ENCODE measurements at regions not wholly inside any gene's neighbourhood (a gene's known extent, or its start where the extent isn't known, plus 50 kb on each side); places are given as distances from the start of the nearest gene placed in this dataset.
A peak's percentile ranks its signal among the peaks of the same experiment; 100 is the strongest.

DNA sequence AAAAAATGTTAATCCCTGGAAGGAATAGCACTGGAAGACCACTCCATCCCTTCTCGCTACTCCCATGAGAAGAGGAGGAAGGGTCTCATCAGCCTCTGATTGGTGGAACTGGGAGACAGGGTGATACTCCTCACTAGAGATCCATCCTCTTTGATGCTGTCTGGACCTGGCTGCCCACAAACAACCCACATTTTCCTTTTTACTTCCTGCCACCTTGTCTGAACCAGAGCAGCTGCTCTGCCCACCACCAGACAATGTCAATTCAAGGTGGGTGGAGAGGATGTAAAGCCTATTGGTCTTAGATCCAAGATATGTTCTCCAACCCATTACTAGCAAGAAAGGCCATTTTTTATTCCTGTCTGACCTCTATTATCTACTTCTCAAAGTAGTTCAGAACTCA, 246.9 kb upstream of the TANK start:
- no peak for DNase-seq (ENCODE audit: low spot score)

DNA sequence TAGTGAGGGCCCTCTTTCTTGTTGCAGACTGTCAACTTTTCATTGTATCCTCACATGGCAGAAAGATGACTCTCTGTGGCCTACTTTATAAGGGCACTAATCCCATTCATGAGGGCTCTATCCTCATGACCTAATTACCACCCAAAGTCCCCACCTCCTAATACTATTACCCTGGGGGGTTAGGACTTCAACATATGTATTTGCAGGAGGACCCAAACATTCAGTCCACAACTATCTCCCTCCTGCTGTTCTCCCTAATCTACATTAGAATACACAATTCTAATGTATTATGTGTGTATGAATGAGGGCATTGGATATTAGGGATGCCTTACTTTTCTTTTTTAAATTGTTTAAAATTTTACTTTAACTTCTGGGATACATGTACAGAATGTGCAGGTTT, 246.0 kb upstream of the TANK start:
- DNase-seq (ENCODE audit: low spot score): no peak

DNA sequence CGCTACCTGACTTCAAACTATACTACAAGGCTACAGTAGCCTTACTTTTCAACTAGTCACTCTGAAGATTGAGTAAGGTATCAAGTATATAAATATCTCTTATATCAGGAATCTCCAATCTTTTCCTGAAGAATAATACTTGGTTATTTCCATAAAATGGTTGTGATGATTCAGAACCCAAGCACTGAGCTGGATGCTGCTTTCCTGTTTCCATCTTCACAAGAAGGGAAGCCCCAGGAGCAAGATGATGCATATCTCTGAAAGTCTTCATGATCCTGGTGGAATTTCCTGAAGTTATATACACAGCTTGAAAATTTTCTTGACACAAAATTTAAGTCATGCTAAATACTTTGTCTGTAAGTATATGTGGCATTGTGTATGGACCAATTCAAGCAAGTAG, 243.9 kb upstream of the TANK start:
- no peak for DNase-seq (ENCODE audit: low spot score)

DNA sequence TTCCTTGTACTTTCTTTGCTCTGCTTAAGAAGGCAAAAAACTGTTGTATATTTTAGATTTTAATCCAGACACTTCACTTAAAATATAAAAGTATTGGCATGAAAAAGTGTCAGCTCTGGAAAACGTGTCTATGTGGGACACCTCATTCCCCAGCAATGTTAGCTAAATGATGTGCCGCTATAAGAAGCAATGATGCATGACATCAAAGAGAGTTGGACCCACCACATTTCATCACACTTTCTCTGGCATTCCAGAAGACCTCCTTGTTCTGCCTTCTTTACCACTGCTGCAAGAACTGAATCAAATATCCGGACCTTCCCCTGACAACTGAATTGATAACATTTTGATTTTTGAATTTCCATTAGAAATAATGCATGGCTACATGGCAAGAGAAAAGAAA, 242.4 kb upstream of the TANK start:
- no peak for DNase-seq (ENCODE audit: low spot score)

DNA sequence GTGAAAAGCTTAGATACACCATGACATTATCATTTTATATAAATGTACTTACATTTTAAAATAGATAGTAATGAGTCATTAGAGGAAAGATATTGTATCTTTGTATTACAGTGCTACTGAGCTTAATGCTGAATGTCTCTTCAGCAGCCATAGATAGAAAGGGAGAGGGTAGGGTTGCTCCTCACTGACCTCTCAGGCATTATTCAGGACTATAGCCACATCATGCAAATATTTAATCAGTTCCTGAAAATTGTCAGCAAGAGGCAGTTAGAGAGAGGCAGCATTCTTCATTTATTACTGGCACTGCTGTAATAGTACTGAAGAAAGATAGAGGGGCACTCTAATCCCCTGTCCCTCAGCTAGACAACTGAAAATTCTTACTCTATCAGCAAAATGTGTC, 242.0 kb upstream of the TANK start:
- no peak for DNase-seq (ENCODE audit: low spot score)

DNA sequence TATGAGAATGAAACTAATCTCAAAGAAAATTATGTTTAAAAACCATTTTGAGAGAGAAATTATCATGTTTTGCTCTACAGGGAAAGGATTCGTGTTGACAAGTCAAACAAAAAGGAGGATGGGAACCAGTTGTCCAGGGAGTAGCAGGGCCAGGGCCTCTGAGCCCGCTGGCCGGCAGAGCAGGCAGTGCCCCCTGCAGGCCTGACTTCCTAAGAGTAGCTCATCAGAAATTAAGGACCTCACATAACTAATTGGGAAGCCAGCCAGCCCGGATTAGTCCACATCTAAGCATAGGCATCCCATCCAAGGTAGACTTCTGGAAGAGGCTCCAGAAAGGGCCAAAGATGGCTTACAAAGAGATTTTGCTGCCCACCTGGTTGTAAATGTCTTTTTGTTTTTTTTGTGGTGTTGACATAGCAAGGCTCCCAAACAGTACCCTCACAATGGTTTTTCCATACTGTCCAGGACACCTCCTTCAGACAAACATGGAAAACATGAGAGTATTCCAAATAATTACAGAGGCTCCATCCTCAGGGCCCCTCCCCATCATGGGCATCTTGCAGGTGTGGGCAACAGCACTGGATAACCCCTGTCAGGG, 241.2 kb upstream of the TANK start:
- DNase-seq (ENCODE audit: low spot score): peak; percentile 36

DNA sequence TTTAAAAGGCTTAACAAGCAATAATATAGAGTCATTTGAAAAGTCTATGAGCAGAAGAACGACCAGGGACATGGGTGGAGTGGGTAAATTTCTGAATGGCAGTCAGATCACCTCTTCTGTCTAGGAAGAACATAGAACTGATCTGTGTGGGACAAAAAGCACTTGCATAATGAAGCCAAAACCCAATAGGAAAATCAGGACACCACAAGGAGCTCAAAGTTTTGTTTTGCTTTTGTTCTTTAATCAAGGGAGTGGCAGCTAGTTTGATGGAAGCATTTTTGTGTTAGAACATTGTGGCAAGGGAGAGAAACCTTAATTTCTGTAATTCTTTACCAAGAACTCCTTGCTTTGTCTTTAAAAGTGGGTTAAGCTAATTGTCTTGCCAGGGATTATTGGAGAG, 240.2 kb upstream of the TANK start:
- DNase-seq (ENCODE audit: low spot score): no peak

DNA sequence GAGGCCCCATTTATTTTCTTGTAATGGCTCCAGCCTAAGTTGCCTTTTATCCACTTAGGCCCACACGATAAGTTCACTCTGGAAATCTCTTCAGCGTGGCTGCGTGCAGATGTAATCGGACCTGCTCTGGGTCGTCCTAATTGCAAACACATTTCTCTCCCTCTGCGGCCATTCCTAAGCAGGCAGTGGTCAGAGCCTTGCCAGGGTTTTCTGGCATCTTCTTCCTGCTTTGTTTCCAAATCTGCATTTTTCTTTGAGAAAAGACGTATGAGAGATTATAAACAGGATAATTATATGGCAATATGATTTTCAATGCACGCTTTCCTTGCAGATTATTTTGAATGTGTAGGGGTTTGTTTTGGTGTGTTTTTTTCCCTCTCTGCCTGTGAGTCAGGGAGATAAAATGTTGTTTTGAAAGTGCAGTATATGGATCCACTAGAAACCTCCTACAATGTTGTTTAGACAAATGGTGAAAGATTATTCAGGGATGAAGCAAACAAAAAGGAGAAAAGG, 239.4 kb upstream of the TANK start:
- DNase-seq (ENCODE audit: low spot score): peak; percentile 78

DNA sequence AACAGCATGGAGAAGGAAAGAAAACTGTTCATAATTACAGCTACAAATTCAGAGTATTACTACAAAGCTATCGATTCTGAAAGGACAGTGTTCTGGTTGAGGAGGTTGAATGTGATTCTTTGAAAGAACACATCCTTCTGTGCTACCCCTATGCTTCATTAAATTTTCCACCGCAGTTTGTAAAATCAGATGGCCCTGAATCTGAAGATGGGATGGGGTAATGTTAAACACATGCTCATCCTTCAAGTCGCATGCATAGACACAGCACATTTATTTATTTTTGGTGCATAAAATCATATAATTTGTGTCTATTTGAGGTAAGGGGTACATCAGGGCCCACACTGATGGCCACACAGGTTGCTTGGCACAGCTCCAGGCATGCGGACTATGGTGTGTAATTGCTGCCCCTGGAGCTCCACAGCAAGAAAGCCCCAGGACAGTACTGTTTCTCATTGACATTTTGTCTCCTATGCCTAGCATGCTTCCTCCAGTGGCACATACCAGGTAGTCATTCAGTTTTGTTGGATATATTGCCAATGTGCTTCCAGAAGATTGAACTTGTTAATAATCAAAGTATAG, 238.8 kb upstream of the TANK start:
- no peak for DNase-seq (ENCODE audit: low spot score)

DNA sequence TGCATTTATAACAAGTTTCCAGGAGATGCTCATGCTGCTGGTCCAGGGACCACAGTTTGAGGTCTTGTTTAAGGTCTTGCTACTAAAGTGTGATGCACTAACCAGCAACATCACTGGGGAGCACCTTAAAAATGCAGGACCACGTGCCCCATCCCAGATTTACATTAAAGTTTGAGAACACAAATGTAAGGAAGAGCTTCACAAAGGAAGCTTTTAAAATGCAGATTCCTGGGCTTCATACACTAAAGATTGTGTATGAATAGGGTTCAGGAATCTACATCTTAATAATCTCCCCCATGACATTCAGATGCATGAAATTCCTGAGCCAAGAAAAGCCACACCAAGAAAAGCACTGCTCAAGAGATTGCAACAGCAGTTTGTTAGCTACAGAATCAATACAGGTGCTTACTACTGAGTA, 235.3 kb upstream of the TANK start:
- DNase-seq (ENCODE audit: low spot score): no peak

DNA sequence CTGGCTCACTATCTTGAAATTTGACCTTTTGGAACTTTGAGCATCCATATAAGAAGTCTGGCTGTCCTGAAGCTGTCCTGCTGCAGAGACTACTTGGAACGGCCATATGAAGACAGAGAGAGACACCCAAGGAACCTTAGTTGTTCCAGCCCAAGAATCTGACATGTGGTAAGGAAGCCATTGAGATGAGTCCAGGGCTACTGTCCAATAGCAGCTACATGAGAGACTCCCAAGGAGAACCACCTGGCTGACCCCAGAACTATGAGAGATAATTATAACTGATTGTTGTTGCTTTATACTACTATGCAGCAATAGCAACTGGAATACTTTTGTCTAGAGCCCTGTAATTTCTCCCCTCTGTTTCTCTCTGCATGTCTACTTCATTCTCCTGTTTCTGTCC, 234.3 kb upstream of the TANK start:
- no peak for DNase-seq (ENCODE audit: low spot score)

DNA sequence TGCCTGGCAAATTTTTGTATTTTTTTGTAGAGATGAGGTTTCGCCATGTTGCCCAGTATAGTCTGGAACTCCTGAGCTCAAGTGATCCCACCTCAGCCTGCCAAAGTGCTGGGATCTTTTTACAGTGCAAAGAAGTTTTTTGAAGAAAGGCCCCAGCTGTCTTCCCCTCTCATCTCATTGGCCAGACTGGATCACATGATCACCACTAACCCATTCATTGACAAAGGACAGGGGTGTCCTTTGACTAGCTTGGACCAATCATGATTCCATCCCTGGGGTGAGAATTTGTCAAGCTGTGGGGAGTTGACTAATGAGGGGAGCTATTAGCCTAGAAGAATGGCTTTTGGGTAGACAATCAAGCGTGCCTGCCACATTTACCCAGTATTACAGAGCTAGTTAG, 232.9 kb upstream of the TANK start:
- no peak for DNase-seq (ENCODE audit: low spot score)

DNA sequence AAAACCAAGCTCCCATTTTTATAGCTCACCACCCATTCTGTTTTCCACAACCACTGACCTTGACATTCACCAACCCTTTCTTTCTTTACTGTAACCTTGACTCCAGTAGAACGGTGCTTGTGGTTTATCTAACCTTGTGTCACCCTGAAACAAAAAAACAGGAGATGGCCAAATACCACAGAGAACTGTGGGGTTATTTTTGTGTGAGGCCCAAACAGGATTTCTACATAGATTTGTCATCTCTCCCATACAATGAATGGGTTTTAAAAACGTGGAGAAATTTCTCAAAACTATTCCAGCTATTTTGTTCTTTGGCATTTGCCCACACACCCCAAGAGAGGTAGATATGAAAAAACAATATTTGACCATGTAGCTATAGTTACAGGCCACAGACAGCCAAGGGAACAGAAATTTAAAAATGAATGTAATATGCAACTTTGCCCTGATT, 231.3 kb upstream of the TANK start:
- DNase-seq (ENCODE audit: low spot score): no peak

DNA sequence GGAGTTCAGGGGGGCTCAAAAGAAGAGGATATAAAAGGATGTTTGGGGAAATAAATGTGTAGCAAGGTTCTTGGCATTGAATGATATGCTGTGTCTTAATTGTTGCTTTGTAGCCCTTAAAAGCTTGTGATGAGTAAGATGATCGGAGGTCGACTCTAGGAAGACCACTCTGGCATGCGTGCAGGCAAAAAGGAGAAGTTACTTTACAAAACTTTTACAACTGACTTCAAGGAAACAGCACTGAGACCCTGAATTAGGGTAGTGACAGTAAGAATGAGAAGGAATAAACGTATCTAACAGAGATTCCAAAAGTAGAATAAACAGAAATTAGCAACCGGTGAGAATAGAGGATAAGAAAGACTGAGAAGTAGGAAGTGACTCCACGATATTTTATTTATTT, 228.7 kb upstream of the TANK start:
- DNase-seq (ENCODE audit: low spot score): no peak

DNA sequence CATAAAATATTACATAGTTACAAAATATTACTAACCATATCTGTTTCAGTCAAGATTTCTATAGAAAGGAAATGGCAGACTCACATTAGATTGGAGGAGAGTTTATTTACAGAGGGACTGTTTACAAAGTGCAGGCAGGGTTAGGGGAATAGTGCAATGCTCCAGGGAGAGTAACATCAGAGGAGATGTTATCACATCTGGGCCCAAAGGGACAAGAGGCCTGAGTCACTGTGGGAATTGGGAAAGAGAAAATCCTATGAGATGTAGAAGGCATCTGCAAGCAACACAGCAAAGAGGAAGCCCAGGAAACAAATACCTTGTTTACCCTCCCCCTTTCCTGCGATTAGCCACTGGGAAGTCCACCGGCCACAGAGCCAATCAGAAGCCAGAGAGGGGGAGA, 227.3 kb upstream of the TANK start:
- DNase-seq (ENCODE audit: low spot score): peak; percentile 85

DNA sequence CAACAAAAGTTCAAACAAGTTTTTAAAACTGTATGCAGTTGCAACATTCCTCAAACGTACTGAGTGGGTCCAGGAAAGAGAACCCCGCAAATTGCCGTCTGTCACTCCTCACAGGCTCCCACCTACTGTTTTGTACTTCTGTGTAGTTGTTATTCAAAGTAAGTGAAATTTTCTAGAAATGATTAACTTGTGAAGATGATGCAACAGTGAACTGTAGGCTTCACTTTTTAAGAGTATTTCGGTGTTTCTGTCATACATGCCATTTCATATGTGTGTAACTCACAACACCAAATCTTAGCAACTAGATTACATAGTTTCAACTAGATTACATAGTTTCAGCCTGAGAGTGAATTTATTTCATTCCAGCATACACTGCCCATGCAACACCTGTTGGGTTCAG, 226.0 kb upstream of the TANK start:
- DNase-seq (ENCODE audit: low spot score): no peak

DNA sequence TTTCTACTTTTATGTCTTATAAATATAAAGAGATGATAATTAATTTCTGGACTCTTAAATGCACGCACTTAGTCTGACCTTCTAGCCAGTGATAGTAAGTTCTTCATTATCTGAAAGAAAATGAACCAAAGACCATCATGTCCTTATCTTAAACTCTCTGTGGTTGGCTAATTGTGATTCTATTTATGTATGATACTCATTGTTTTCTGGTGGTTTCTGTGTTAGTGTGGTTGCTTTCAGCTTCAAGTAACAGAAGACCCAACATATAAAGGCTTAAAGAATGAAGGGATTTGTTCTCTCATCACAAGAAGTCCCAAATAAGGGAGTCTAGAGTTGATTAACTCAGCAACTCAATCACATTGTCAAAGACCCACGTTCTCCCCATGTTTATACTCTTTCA, 225.2 kb upstream of the TANK start:
- DNase-seq (ENCODE audit: low spot score): no peak

DNA sequence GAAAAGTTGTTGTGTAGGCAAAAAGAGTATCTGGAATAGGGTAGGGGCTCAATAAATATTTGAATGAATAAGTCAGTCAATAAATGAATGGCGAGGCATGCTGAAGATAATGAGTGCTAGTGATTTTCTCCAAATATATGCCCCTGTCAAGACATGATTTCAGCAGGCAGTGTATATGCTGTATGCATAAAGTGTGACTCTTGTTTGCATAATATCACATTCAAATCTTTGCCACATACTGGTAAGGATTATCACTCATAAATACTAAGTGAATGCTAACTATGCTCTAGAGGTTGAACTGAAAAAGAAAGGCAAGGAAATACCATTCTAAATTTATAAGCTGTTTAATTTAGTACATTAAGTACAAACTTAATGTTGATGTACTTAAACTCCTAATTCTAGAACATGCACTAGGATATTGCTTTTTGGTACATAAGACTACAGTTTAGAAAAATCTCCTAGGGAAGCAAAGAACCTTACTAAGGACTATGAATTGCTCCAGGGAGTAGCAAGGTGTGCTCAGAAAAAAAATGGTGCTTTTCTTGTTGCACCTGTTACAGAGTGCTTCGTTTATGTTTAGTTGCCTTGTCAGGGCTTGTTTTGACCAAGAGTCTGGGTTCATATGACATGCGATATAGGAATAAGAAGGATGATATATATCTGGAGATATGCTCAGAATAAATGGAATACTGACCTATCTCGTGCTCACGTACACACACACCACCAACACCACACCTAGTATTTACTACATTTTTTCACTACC, 224.0 kb upstream of the TANK start:
- DNase-seq (ENCODE audit: low spot score): no peak

DNA sequence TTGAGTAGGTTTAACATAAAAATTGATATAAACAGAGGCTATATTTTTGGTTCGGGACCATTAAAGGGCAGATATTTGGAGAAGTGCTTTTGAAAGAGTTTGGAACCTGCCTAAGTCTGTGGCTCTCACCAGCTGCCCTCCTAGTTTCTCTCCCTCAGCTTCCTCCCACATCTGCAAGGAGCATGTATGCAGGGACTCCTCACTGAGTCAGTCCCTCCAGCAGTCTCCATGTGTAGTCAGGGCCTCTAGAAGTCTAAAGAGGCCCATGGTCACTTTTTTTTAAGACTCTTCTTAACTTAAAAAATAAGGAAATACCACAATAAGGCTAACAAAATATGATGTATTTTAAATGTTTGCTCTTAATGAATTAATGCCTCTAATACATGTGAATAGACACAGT, 220.0 kb upstream of the TANK start:
- DNase-seq (ENCODE audit: low spot score): no peak

DNA sequence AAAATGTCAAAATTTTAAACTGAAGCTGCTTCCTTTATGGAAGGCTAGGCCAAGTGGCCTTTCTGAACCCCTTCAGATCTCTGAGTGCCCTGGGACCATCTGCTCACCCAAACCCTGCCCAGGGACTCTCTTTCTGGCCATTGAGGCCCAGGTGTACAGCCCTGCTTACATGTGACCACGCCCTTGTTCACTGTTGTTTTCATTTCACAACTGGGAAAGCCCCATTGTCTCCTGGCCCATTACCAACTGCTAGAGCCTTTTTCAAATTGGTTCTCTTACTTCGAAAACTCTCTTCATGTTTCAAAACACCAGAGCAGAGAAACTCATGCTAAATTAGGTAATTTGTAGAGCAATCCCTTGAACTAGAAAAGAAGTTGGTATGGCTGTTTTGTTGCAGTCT, 219.5 kb upstream of the TANK start:
- DNase-seq (ENCODE audit: low spot score): no peak

DNA sequence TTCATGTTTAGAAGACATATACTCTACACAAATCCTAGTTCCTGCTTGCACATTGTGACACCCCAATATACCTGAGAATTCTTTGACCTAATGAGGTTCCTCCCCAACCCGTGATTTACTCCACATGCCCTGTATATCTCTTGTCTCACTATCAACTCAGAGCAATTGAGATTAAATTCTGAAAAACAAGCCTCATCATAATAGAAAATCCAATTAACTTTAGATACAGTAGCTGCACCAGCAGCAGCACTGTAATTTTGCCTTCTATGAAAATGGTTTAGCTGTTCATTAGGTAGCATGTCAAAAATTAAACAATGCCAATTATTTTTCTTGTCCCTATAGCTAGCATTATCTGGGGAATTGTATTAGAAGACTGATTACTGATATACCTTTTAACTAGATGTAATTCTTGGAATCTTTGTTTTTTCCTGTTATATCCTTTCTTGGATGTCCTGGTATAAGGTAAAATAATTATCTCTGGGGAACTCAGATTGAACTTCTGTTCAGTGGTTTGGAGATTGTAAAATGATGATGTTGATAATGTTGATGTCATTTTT, 218.9 kb upstream of the TANK start:
- DNase-seq (ENCODE audit: low spot score): no peak

DNA sequence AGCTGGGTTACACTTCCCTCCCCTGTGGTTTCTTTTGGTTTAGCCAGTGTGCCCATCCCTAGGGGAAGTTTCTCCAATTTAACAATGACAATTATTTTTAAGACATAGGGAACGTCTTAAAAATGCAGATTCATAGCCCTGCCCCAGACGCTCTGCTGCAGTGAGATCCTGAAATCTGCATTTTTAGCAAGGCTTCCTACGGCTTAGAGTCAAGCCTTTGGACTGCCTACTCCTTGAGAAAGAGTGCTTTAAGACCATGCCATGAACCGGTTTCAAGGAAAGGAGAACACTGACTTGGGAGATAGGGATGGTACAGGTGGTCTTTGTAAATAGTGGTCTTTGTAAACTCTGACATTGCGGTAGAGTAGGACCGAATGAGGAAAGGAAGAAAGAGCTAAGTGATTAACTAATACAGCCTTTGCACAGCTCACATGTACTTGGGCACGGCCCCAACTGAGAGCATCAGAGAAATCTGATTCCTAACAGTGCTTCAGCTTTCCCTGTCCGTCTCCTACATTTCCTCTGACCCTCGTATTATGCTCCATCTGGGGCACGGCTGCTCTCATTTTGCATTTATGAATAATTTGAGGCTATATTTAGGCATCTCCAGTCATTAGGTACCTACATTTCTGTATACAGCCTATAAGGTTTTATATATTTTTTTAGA, 217.6 kb upstream of the TANK start:
- no peak for DNase-seq (ENCODE audit: low spot score)

Data from H4 (cell line).